ENCODE measurements at regions not wholly inside any gene's neighbourhood (a gene's known extent, or its start where the extent isn't known, plus 50 kb on each side); places are given as distances from the start of the nearest gene placed in this dataset.
A peak's percentile ranks its signal among the peaks of the same experiment; 100 is the strongest.

DNA sequence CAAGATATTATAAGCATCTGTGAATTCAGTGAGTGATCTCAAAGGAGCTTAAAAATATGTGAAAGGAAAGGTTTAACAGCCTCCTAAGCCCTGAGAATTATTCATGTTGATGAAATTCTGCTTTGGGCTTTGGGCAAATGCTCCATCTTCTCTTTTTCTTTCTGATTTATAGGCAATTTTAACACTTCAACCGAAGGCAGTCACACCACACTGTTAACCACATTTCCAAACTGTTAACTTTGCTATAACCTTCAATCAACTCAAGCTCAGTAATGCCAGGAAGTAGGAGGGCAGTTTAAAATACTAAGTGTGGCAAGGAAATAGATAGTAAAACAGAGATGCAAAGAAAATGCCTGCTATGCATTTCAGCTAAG, 54.4 kb upstream of the NEK7 start:
- intact Hi-C loops (cut with micrococcal nuclease) (no loop called here), dilution Hi-C loops (cut with MboI; ENCODE audit: extremely low pct_ligation_motif_present, low sequenced_read_pairs) (no loop called here)
- H3K27me3 ChIP-seq (ENCODE audit: control insufficient read depth in 2 of 2, insufficient read depth in 2 of 2, low read length in 2 of 2) = no peaks in the 10 kb centered on the region
- H3K9me3 ChIP-seq (replicated peaks; ENCODE audit: control insufficient read depth, insufficient read depth, low read length) = no peaks in the 10 kb centered on the region
- no peaks in the 10 kb centered on the region for H3K79me2 ChIP-seq (ENCODE audit: control insufficient read depth, insufficient read depth, low read length)
- H3K27ac ChIP-seq (ENCODE audit: insufficient read depth, low read depth, low read length) = no peak overlapping the region
- no peak for TF ChIP-seq POLR2A (IDR thresholded peaks at IDR 0.05; ENCODE audit: low read depth, low read length)
- TF ChIP-seq MYC (IDR thresholded peaks at IDR 0.05; ENCODE audit: low read depth, low read length) = no peak
- no peak for TF ChIP-seq EZH2 (IDR thresholded peaks at IDR 0.05; ENCODE audit: borderline replicate concordance, low read depth, low read length, severe bottlenecking)
- TF ChIP-seq FOS (IDR thresholded peaks at IDR 0.05; ENCODE audit: borderline replicate concordance, insufficient read depth, low read length) = no peak
- no peak for TF ChIP-seq POLR2AphosphoS5 (IDR thresholded peaks at IDR 0.05; ENCODE audit: insufficient read depth, low read depth, low read length)
- TF ChIP-seq, protein P1, sequence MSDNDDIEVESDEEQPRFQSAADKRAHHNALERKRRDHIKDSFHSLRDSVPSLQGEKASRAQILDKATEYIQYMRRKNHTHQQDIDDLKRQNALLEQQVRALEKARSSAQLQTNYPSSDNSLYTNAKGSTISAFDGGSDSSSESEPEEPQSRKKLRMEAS (IDR thresholded peaks at IDR 0.05; ENCODE audit: insufficient read depth, insufficient read length) = no peak
- TF ChIP-seq JUN (IDR thresholded peaks at IDR 0.05; ENCODE audit: borderline replicate concordance, insufficient read depth, insufficient read length, low read depth) = no peak
- no peaks in the 10 kb centered on the region for H3K9me1 ChIP-seq (replicated peaks; ENCODE audit: control insufficient read depth, extremely low read depth, insufficient read depth, low read length)
- BruUV-seq (replicated peaks) = no TSS peak
- CTCF ChIA-PET = interaction anchor here (1.4 to 2.7 kb wide), 3 partner anchors 9 to 17 kb away, joined by 3 to 7 read pairs (median 4); no protein-coding TSS in a partner anchor
- no peak overlapping the region for H3K9ac ChIP-seq (replicated peaks; ENCODE audit: extremely low read depth, insufficient read depth, low read length)
- no peaks in the 10 kb centered on the region for H3K4me1 ChIP-seq (ENCODE audit: control insufficient read depth, extremely low read depth, insufficient read depth, low read length)
- H3K36me3 ChIP-seq (ENCODE audit: control insufficient read depth in 2 of 2, extremely low read depth in 1 of 2, insufficient read depth in 2 of 2, low read length in 2 of 2) = no peaks in the 10 kb centered on the region
- POLR2A ChIA-PET = no interaction called here
- no peaks in the 10 kb centered on the region for H4K20me1 ChIP-seq (replicated peaks; ENCODE audit: control insufficient read depth, extremely low read depth, insufficient read depth, low read length)
- no peak overlapping the region for H3K4me2 ChIP-seq (ENCODE audit: insufficient read depth, low read length)
- H2AFZ ChIP-seq (ENCODE audit: low read depth, low read length) = peak overlapping the region; percentile 10
- DNase-seq (ENCODE audit: low read depth, low spot score) (no peak), FAIRE-seq (no peak)
- no peak overlapping the region for H3K4me3 ChIP-seq (replicated peaks in 1 of 3; ENCODE audit: insufficient read depth in 1 of 3, low read depth in 1 of 3, low read length in 3 of 3)

DNA sequence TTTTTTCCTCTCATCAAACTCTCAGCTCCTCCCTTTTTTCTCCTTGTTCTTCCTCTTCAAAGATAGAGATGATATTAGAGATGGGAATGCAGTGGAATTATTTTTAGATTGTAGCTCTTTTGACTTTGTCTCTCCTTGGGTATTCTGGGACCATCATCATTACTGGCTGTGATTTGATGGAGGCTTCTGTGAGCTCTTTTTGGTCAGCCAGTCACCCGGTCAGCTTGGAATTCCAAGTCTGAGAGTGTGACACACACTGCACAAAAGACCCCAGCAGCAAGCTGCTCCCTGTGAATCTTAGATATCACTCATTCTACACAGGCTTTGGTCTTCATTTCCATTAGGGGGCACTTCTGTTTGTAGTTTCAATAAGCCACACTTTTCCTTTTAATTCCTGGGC, 51.6 kb upstream of the NEK7 start:
- intact Hi-C loops (cut with micrococcal nuclease) (no loop called here), dilution Hi-C loops (cut with MboI; ENCODE audit: extremely low pct_ligation_motif_present, low sequenced_read_pairs) (no loop called here)
- Histone ChIP-seq H3K4me1 (ENCODE audit: control insufficient read depth, extremely low read depth, insufficient read depth, low read length) (no peaks in the 10 kb centered on the region), H3K4me2 (ENCODE audit: insufficient read depth, low read length) (no peak overlapping the region), H3K36me3 (ENCODE audit: control insufficient read depth in 2 of 2, extremely low read depth in 1 of 2, insufficient read depth in 2 of 2, low read length in 2 of 2) (no peaks in the 10 kb centered on the region), H3K27ac (ENCODE audit: insufficient read depth, low read depth, low read length) (no peak overlapping the region), H3K9me3 (replicated peaks; ENCODE audit: control insufficient read depth, insufficient read depth, low read length) (no peaks in the 10 kb centered on the region), H3K79me2 (ENCODE audit: control insufficient read depth, insufficient read depth, low read length) (no peaks in the 10 kb centered on the region), H2AFZ (ENCODE audit: low read depth, low read length) (no peak overlapping the region), H3K9ac (replicated peaks; ENCODE audit: extremely low read depth, insufficient read depth, low read length) (no peak overlapping the region), H4K20me1 (replicated peaks; ENCODE audit: control insufficient read depth, extremely low read depth, insufficient read depth, low read length) (no peaks in the 10 kb centered on the region), H3K4me3 (replicated peaks in 1 of 3; ENCODE audit: insufficient read depth in 1 of 3, low read depth in 1 of 3, low read length in 3 of 3) (no peak overlapping the region), H3K9me1 (replicated peaks; ENCODE audit: control insufficient read depth, extremely low read depth, insufficient read depth, low read length) (no peaks in the 10 kb centered on the region), H3K27me3 (ENCODE audit: control insufficient read depth in 2 of 2, insufficient read depth in 2 of 2, low read length in 2 of 2) (no peaks in the 10 kb centered on the region)
- CTCF ChIA-PET = no interaction called here
- no TSS peak for BruUV-seq (replicated peaks)
- DNase-seq (ENCODE audit: low read depth, low spot score) = no peak
- TF ChIP-seq MYC (IDR thresholded peaks at IDR 0.05; ENCODE audit: low read depth, low read length) (no peak), POLR2A (IDR thresholded peaks at IDR 0.05; ENCODE audit: low read depth, low read length) (no peak), GATA2 (IDR thresholded peaks at IDR 0.05; ENCODE audit: insufficient read depth, insufficient read length, low read depth, low read length) (no peak), JUN (IDR thresholded peaks at IDR 0.05; ENCODE audit: borderline replicate concordance, insufficient read depth, insufficient read length, low read depth) (no peak), FOS (IDR thresholded peaks at IDR 0.05; ENCODE audit: borderline replicate concordance, insufficient read depth, low read length) (no peak), EZH2 (IDR thresholded peaks at IDR 0.05; ENCODE audit: borderline replicate concordance, low read depth, low read length, severe bottlenecking) (no peak), POLR2AphosphoS5 (IDR thresholded peaks at IDR 0.05; ENCODE audit: insufficient read depth, low read depth, low read length) (no peak)
- TF ChIP-seq, protein P1 (IDR thresholded peaks at IDR 0.05; ENCODE audit: insufficient read depth, insufficient read length) = no peak
- TF ChIP-seq, protein P2, sequence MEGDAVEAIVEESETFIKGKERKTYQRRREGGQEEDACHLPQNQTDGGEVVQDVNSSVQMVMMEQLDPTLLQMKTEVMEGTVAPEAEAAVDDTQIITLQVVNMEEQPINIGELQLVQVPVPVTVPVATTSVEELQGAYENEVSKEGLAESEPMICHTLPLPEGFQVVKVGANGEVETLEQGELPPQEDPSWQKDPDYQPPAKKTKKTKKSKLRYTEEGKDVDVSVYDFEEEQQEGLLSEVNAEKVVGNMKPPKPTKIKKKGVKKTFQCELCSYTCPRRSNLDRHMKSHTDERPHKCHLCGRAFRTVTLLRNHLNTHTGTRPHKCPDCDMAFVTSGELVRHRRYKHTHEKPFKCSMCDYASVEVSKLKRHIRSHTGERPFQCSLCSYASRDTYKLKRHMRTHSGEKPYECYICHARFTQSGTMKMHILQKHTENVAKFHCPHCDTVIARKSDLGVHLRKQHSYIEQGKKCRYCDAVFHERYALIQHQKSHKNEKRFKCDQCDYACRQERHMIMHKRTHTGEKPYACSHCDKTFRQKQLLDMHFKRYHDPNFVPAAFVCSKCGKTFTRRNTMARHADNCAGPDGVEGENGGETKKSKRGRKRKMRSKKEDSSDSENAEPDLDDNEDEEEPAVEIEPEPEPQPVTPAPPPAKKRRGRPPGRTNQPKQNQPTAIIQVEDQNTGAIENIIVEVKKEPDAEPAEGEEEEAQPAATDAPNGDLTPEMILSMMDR (IDR thresholded peaks at IDR 0.05; ENCODE audit: extremely low read depth in 1 of 2, insufficient read depth in 1 of 2, low read depth in 1 of 2, low read length in 2 of 2) = no peak
- POLR2A ChIA-PET = interaction anchor here (0.6 kb wide), 1 partner anchor 51 kb away, joined by 3 read pairs; no protein-coding TSS in a partner anchor
- no peak for FAIRE-seq
